ENCODE measurements at regions not wholly inside any gene's neighbourhood (a gene's known extent, or its start where the extent isn't known, plus 50 kb on each side); places are given as distances from the start of the nearest gene placed in this dataset.

DNA sequence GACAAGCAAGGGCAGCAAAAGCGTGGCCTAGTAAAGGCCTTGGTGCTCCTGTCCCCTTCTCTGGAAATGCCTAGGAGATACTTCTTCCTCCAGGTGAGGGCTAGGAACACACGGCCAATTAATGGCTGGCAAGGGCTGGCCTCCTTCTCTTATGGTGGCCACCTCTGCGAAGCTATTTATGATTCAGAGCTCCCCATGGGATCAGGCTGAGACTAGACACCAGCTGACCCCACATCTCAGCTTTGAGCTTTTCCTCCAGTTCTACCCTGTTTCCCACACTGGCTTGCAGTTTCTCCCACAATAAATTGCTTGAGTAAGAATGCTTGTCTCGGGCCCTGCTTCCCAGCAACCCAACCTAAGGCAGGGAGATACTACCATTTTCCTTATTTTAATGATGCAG lies 53.7 kb downstream of the CAMK2N1 start:
- Histone ChIP-seq H3K4me3 (ENCODE audit: low read depth, low read length) (no peak overlapping the region), H3K4me1 (ENCODE audit: control insufficient read depth, insufficient read depth, low read length, poor library complexity, severe bottlenecking) (no peaks in the 10 kb centered on the region), H3K27me3 (ENCODE audit: control insufficient read depth, insufficient read depth, low read length) (no peaks in the 10 kb centered on the region), H3K27ac (ENCODE audit: insufficient read depth, low read length, poor library complexity, severe bottlenecking) (no peak overlapping the region), H3K9me3 (ENCODE audit: control insufficient read depth in 2 of 2, low read length in 2 of 2) (no peaks in the 10 kb centered on the region), H3K36me3 (ENCODE audit: control insufficient read depth, insufficient read depth, low read length) (no peaks in the 10 kb centered on the region)
- peaks cover 25% of the 10 kb centered on the region for H3K27me3 Mint-ChIP-seq
- peaks cover 0 to 3% (median 0%) of the 10 kb centered on the region in 7 donors for H3K9me3 Mint-ChIP-seq
- H3K4me1 Mint-ChIP-seq: peaks cover 0 to 2% (median 0%) of the 10 kb centered on the region in 4 donors
- no peaks in the 10 kb centered on the region for H3K36me3 Mint-ChIP-seq
- H3K27ac Mint-ChIP-seq: no peak overlapping the region
- ATAC-seq (ENCODE audit: low read depth in 2 of 2) (no peak), DNase-seq (no peak)
- no peak overlapping the region for H3K4me3 Mint-ChIP-seq

GRCh38 chr1:20431176-20431460 lies 54.9 kb downstream of the CAMK2N1 start:
- peaks cover 22% of the 10 kb centered on the region for H3K27me3 Mint-ChIP-seq
- no peak overlapping the region for H3K4me3 Mint-ChIP-seq
- no peak overlapping the region for H3K27ac Mint-ChIP-seq
- no peaks in the 10 kb centered on the region for H3K36me3 Mint-ChIP-seq
- no peaks in the 10 kb centered on the region for H3K36me3 ChIP-seq (ENCODE audit: control insufficient read depth, insufficient read depth, low read length)
- no peaks in the 10 kb centered on the region for H3K4me1 ChIP-seq (ENCODE audit: control insufficient read depth, insufficient read depth, low read length, poor library complexity, severe bottlenecking)
- DNase-seq (no peak), ATAC-seq (ENCODE audit: low read depth in 2 of 2) (no peak)
- no peaks in the 10 kb centered on the region for H3K27me3 ChIP-seq (ENCODE audit: control insufficient read depth, insufficient read depth, low read length)
- no peak overlapping the region for H3K4me3 ChIP-seq (ENCODE audit: low read depth, low read length)
- peaks cover 0 to 2% (median 0%) of the 10 kb centered on the region in 4 donors for H3K4me1 Mint-ChIP-seq
- H3K27ac ChIP-seq (ENCODE audit: insufficient read depth, low read length, poor library complexity, severe bottlenecking): no peak overlapping the region
- H3K9me3 Mint-ChIP-seq: peaks cover 0 to 3% (median 0%) of the 10 kb centered on the region in 7 donors
- H3K9me3 ChIP-seq (ENCODE audit: control insufficient read depth in 2 of 2, low read length in 2 of 2): no peaks in the 10 kb centered on the region

GRCh38 chr1:20430355-20431175 lies 55.4 kb downstream of the CAMK2N1 start:
- no peak overlapping the region for H3K4me3 Mint-ChIP-seq
- Histone ChIP-seq H3K9me3 (ENCODE audit: control insufficient read depth in 2 of 2, low read length in 2 of 2) (no peaks in the 10 kb centered on the region), H3K27me3 (ENCODE audit: control insufficient read depth, insufficient read depth, low read length) (peaks cover 2% of the 10 kb centered on the region), H3K27ac (ENCODE audit: insufficient read depth, low read length, poor library complexity, severe bottlenecking) (no peak overlapping the region), H3K36me3 (ENCODE audit: control insufficient read depth, insufficient read depth, low read length) (no peaks in the 10 kb centered on the region), H3K4me1 (ENCODE audit: control insufficient read depth, insufficient read depth, low read length, poor library complexity, severe bottlenecking) (no peaks in the 10 kb centered on the region), H3K4me3 (ENCODE audit: low read depth, low read length) (no peak overlapping the region)
- H3K27me3 Mint-ChIP-seq: peaks cover 21% of the 10 kb centered on the region
- DNase-seq (peak; percentile 1 to 15 (median 3)), ATAC-seq (ENCODE audit: low read depth in 2 of 2) (no peak)
- H3K9me3 Mint-ChIP-seq: peaks cover 0 to 3% (median 0%) of the 10 kb centered on the region in 7 donors
- H3K27ac Mint-ChIP-seq: no peak overlapping the region
- no peaks in the 10 kb centered on the region for H3K36me3 Mint-ChIP-seq
- peaks cover 0 to 2% (median 0%) of the 10 kb centered on the region in 4 donors for H3K4me1 Mint-ChIP-seq

GRCh38 chr1:20429296-20429695 lies 56.7 kb downstream of the CAMK2N1 start:
- H3K4me1 ChIP-seq (ENCODE audit: control insufficient read depth, insufficient read depth, low read length, poor library complexity, severe bottlenecking): no peaks in the 10 kb centered on the region
- H3K9me3 ChIP-seq (ENCODE audit: control insufficient read depth in 2 of 2, low read length in 2 of 2): peaks cover 1 to 3% of the 10 kb centered on the region in 2 experiments
- no peak overlapping the region for H3K27ac ChIP-seq (ENCODE audit: insufficient read depth, low read length, poor library complexity, severe bottlenecking)
- peaks cover 0 to 8% (median 2%) of the 10 kb centered on the region in 7 donors for H3K9me3 Mint-ChIP-seq
- H3K27ac Mint-ChIP-seq: no peak overlapping the region
- DNase-seq (no peak), ATAC-seq (ENCODE audit: low read depth in 2 of 2) (no peak)
- peaks cover 14% of the 10 kb centered on the region for H3K27me3 Mint-ChIP-seq
- no peaks in the 10 kb centered on the region for H3K36me3 Mint-ChIP-seq
- no peak overlapping the region for H3K4me3 ChIP-seq (ENCODE audit: low read depth, low read length)
- peaks cover 2% of the 10 kb centered on the region for H3K27me3 ChIP-seq (ENCODE audit: control insufficient read depth, insufficient read depth, low read length)
- no peaks in the 10 kb centered on the region for H3K36me3 ChIP-seq (ENCODE audit: control insufficient read depth, insufficient read depth, low read length)
- peaks cover 0 to 2% (median 0%) of the 10 kb centered on the region in 4 donors for H3K4me1 Mint-ChIP-seq
- H3K4me3 Mint-ChIP-seq: no peak overlapping the region

- Mint-ChIP-seq H3K9me3 (peaks cover 0 to 9% (median 2%) of the 10 kb centered on the region in 7 donors), H3K36me3 (no peaks in the 10 kb centered on the region), H3K27ac (no peak overlapping the region), H3K4me1 (peaks cover 0 to 2% (median 0%) of the 10 kb centered on the region in 4 donors), H3K4me3 (no peak overlapping the region), H3K27me3 (peaks cover 13% of the 10 kb centered on the region)
- Histone ChIP-seq H3K9me3 (ENCODE audit: control insufficient read depth in 2 of 2, low read length in 2 of 2) (peaks cover 1 to 7% of the 10 kb centered on the region in 2 experiments), H3K4me3 (ENCODE audit: low read depth, low read length) (no peak overlapping the region), H3K36me3 (ENCODE audit: control insufficient read depth, insufficient read depth, low read length) (no peaks in the 10 kb centered on the region), H3K27ac (ENCODE audit: insufficient read depth, low read length, poor library complexity, severe bottlenecking) (no peak overlapping the region), H3K4me1 (ENCODE audit: control insufficient read depth, insufficient read depth, low read length, poor library complexity, severe bottlenecking) (no peaks in the 10 kb centered on the region), H3K27me3 (ENCODE audit: control insufficient read depth, insufficient read depth, low read length) (peaks cover 2% of the 10 kb centered on the region)
- no peak for ATAC-seq (ENCODE audit: low read depth in 2 of 2)
- DNase-seq: no peak
Measured at GRCh38 chr1:20428841-20429240, 57.2 kb downstream of the CAMK2N1 start.

GRCh38 chr1:20426923-20427322 lies 59.1 kb downstream of the CAMK2N1 start:
- H3K36me3 ChIP-seq (ENCODE audit: control insufficient read depth, insufficient read depth, low read length): no peaks in the 10 kb centered on the region
- Mint-ChIP-seq H3K27ac (no peak overlapping the region), H3K4me1 (no peaks in the 10 kb centered on the region), H3K4me3 (no peak overlapping the region), H3K27me3 (peaks cover 5% of the 10 kb centered on the region), H3K9me3 (peaks cover 0 to 26% (median 11%) of the 10 kb centered on the region in 7 donors), H3K36me3 (no peaks in the 10 kb centered on the region)
- H3K27ac ChIP-seq (ENCODE audit: insufficient read depth, low read length, poor library complexity, severe bottlenecking): no peak overlapping the region
- DNase-seq (peak in 1 of 3 donors; percentile 50), ATAC-seq (ENCODE audit: low read depth in 2 of 2) (no peak)
- H3K4me3 ChIP-seq (ENCODE audit: low read depth, low read length): no peak overlapping the region
- peaks cover 13 to 26% of the 10 kb centered on the region in 2 experiments for H3K9me3 ChIP-seq (ENCODE audit: control insufficient read depth in 2 of 2, low read length in 2 of 2)
- peaks cover 2% of the 10 kb centered on the region for H3K27me3 ChIP-seq (ENCODE audit: control insufficient read depth, insufficient read depth, low read length)
- H3K4me1 ChIP-seq (ENCODE audit: control insufficient read depth, insufficient read depth, low read length, poor library complexity, severe bottlenecking): no peaks in the 10 kb centered on the region

DNA sequence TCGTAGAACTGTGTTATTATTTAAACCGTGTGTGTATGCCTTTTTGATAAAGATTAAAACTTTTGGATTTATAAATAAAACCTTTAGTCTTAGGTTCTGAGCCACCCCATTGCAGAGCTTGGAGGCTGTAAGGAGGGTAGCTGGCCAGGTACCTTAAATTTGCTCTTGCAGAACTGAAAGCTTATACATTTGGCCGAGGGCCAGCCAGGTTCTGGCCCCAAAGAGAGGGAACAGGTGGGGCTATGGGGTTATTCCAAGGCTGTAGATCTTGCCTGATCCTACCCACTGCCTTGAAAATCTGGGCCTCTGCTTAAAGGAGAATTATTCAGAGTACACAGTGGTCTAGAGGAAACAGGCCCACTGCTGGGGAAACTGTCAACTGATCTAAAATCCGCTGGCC lies 59.6 kb downstream of the CAMK2N1 start:
- Histone ChIP-seq H3K27ac (ENCODE audit: insufficient read depth, low read length, poor library complexity, severe bottlenecking) (no peak overlapping the region), H3K36me3 (ENCODE audit: control insufficient read depth, insufficient read depth, low read length) (no peaks in the 10 kb centered on the region), H3K9me3 (ENCODE audit: control insufficient read depth in 2 of 2, low read length in 2 of 2) (peaks cover 13 to 29% of the 10 kb centered on the region in 2 experiments), H3K27me3 (ENCODE audit: control insufficient read depth, insufficient read depth, low read length) (peaks cover 2% of the 10 kb centered on the region), H3K4me1 (ENCODE audit: control insufficient read depth, insufficient read depth, low read length, poor library complexity, severe bottlenecking) (no peaks in the 10 kb centered on the region), H3K4me3 (ENCODE audit: low read depth, low read length) (no peak overlapping the region)
- Mint-ChIP-seq H3K9me3 (peaks cover 0 to 31% (median 14%) of the 10 kb centered on the region in 7 donors), H3K27ac (no peak overlapping the region), H3K4me3 (peak overlapping the region in 1 of 4 donors; percentile 48), H3K4me1 (no peaks in the 10 kb centered on the region), H3K27me3 (peaks cover 5% of the 10 kb centered on the region), H3K36me3 (no peaks in the 10 kb centered on the region)
- no peak for DNase-seq
- ATAC-seq (ENCODE audit: low read depth in 2 of 2): no peak

- no peaks in the 10 kb centered on the region for H3K36me3 Mint-ChIP-seq
- H3K4me1 Mint-ChIP-seq: no peaks in the 10 kb centered on the region
- peak overlapping the region in 1 of 4 donors; percentile 21 for H3K4me3 Mint-ChIP-seq
- DNase-seq (no peak), ATAC-seq (ENCODE audit: low read depth in 2 of 2) (no peak)
- H3K27me3 ChIP-seq (ENCODE audit: control insufficient read depth, insufficient read depth, low read length): peaks cover 7% of the 10 kb centered on the region
- no peak overlapping the region for H3K4me3 ChIP-seq (ENCODE audit: low read depth, low read length)
- H3K36me3 ChIP-seq (ENCODE audit: control insufficient read depth, insufficient read depth, low read length): no peaks in the 10 kb centered on the region
- no peak overlapping the region for H3K27ac Mint-ChIP-seq
- H3K27ac ChIP-seq (ENCODE audit: insufficient read depth, low read length, poor library complexity, severe bottlenecking): no peak overlapping the region
- peaks cover 10% of the 10 kb centered on the region for H3K27me3 Mint-ChIP-seq
- peaks cover 13 to 29% of the 10 kb centered on the region in 2 experiments for H3K9me3 ChIP-seq (ENCODE audit: control insufficient read depth in 2 of 2, low read length in 2 of 2)
- no peaks in the 10 kb centered on the region for H3K4me1 ChIP-seq (ENCODE audit: control insufficient read depth, insufficient read depth, low read length, poor library complexity, severe bottlenecking)
- H3K9me3 Mint-ChIP-seq: peaks cover 0 to 31% (median 14%) of the 10 kb centered on the region in 7 donors
Measured at GRCh38 chr1:20425622-20426021, 60.4 kb downstream of the CAMK2N1 start.
